ENCODE measurements at regions not wholly inside any gene's neighbourhood (a gene's known extent, or its start where the extent isn't known, plus 50 kb on each side); places are given as distances from the start of the nearest gene placed in this dataset.

GRCh38 chr13:60756306-60756705, 359.3 kb downstream of the TDRD3 start:
- H3K27me3 ChIP-seq (replicated peaks; ENCODE audit: control insufficient read depth, insufficient read depth, low read length), result no peaks in the 10 kb centered on the region
- no peak for TF ChIP-seq CTCF (IDR thresholded peaks at IDR 0.05; ENCODE audit: insufficient read depth, low read length, poor library complexity, severe bottlenecking)
- H3K36me3 ChIP-seq (ENCODE audit: control insufficient read depth, insufficient read depth, low read length), result no peaks in the 10 kb centered on the region
- DNase-seq (ENCODE audit: extremely low read depth, insufficient read length), result no peak
- no peak overlapping the region for H3K4me3 ChIP-seq (replicated peaks; ENCODE audit: low read depth, low read length)

DNA sequence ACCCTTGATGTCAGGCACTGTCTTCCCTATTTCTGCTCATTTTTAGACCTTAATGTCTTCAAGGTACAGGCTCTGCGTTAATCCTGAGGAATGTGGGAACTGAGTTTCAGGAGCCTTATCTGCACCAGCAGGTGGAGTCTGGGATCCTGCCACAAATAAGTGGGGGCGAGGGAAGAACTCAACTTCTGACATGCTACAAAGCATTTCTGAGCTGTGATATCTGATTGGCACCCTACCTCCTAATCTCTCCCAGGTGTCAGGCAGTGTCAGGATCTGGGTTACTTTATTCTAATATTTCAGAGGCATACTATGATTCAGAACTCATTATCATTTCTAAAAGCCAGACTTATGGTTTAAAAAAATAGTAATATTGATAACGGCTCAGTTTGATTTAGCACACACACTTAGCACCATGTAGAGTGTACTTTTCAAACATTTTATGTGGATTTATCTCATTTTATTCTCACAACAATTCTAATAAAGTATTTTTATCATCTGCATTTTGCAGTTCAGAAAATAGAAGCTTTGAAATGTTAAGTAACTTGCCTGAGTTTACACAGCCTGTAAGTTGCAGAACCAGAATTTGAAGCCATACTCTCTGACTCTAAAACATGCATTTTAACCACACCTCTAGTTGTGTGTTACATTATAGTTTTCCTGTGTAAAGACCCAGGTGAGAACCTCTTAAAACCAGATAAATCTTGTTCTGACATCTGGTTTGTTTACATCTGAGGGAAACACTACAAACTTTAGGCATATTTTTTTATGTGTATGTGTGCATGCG, 358.6 kb downstream of the TDRD3 start:
- H3K27me3 ChIP-seq (replicated peaks; ENCODE audit: control insufficient read depth, insufficient read depth, low read length), result no peaks in the 10 kb centered on the region
- no peak for DNase-seq (ENCODE audit: extremely low read depth, insufficient read length)
- no peaks in the 10 kb centered on the region for H3K36me3 ChIP-seq (ENCODE audit: control insufficient read depth, insufficient read depth, low read length)

GRCh38 chr13:60754211-60755090, 357.4 kb downstream of the TDRD3 start:
- Histone ChIP-seq H3K27me3 (replicated peaks; ENCODE audit: control insufficient read depth, insufficient read depth, low read length) (no peaks in the 10 kb centered on the region), H3K4me3 (replicated peaks; ENCODE audit: low read depth, low read length) (no peak overlapping the region), H3K36me3 (ENCODE audit: control insufficient read depth, insufficient read depth, low read length) (no peaks in the 10 kb centered on the region)
- TF ChIP-seq CTCF (IDR thresholded peaks at IDR 0.05; ENCODE audit: insufficient read depth, low read length, poor library complexity, severe bottlenecking), result no peak
- no peak for DNase-seq (ENCODE audit: extremely low read depth, insufficient read length)

More for the DNA sequence above, 358.6 kb downstream of the TDRD3 start:
- TF ChIP-seq CTCF (IDR thresholded peaks at IDR 0.05; ENCODE audit: insufficient read depth, low read length, poor library complexity, severe bottlenecking), result no peak
- no peak overlapping the region for H3K4me3 ChIP-seq (replicated peaks; ENCODE audit: low read depth, low read length)

DNA sequence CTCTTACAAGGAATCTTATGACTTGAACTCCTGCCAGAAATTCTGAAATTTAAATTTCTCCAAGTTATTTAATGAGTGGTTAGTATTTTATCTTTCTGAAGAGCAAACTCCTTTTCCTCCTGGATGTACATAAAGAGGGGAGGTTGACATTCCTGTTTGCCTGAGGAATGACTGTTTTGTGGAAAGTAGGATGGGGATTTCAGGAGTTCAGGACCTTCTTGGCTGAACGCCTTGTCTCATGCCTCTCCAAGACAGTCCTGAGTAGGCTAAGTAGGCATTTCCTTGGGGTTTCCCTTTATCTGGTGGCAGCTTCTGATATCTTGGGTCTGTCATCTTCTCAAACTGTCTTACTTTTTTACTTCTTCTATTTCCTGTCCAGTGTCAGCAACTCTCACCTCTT, 356.6 kb downstream of the TDRD3 start:
- H3K4me3 ChIP-seq (replicated peaks; ENCODE audit: low read depth, low read length), result no peak overlapping the region

GRCh38 chr13:60745343-60745742, 348.3 kb downstream of the TDRD3 start:
- H3K27me3 ChIP-seq (replicated peaks; ENCODE audit: control insufficient read depth, insufficient read depth, low read length), result no peaks in the 10 kb centered on the region
- no peak for TF ChIP-seq CTCF (IDR thresholded peaks at IDR 0.05; ENCODE audit: insufficient read depth, low read length, poor library complexity, severe bottlenecking)
- no peak overlapping the region for H3K4me3 ChIP-seq (replicated peaks; ENCODE audit: low read depth, low read length)
- DNase-seq (ENCODE audit: extremely low read depth, insufficient read length), result no peak
- no peaks in the 10 kb centered on the region for H3K36me3 ChIP-seq (ENCODE audit: control insufficient read depth, insufficient read depth, low read length)

More for the DNA sequence above, 356.6 kb downstream of the TDRD3 start:
- Histone ChIP-seq H3K36me3 (ENCODE audit: control insufficient read depth, insufficient read depth, low read length) (no peaks in the 10 kb centered on the region), H3K27me3 (replicated peaks; ENCODE audit: control insufficient read depth, insufficient read depth, low read length) (no peaks in the 10 kb centered on the region)
- DNase-seq (ENCODE audit: extremely low read depth, insufficient read length), result no peak
- TF ChIP-seq CTCF (IDR thresholded peaks at IDR 0.05; ENCODE audit: insufficient read depth, low read length, poor library complexity, severe bottlenecking), result no peak
